NCI-H1694 treated with DMSO at 0.1 percent for 48 hours (cell line): ENCODE measurements at regions not wholly inside any gene's neighbourhood (a gene's known extent, or its start where the extent isn't known, plus 50 kb on each side); places are given as distances from the start of the nearest gene placed in this dataset.

ENCODE experiments used
- DNase-seq: peaks from one replicate; lab custom pipeline; 2025; lab: John Stamatoyannopoulos, UW

DNA sequence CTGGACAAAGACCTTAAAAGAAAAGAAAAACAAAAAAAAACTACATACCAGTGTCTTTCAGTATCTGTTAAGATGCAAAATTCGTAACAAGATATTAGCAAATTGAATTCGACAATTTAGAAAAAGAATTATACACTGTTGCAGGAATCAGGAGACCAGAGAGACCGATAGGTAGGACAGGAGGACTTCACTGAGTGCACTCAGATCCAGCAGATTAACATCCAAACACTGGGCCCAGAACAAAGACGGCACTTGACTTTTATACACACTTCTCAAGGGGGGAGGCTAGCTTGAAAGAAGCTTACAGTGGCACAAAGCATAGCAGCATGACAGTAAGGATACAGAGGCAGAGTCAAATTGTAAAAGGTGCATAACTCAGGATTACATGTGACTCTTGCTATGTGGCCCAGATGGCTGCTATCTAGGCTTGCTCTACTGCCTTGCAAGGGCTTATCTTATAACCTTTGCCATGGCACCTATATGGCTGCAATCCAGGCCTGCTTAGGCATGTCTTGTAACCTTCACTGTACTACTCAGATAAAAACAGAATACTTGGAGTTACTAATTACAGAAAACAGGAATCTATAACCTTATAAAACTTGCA lies 507.3 kb upstream of the LRRTM4 start:
- no peak for DNase-seq

DNA sequence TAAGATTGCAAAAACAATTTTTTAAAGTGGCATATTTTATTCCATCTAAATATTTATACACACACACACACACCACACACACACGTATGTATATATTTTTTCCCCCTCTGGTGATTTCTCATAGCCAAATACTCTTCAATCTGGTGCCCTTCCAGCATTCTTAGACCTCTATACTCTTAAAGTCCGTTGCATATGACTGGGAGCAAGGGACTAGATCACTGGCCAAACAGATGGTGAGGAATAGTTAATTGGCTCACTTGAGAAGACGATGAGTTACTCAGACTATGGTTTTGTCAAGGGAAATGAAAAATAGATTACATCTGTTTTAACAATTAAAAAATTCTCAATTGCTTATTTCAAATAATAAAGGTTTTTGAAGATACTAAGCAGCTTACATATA lies 512.5 kb upstream of the LRRTM4 start:
- no peak for DNase-seq

DNA sequence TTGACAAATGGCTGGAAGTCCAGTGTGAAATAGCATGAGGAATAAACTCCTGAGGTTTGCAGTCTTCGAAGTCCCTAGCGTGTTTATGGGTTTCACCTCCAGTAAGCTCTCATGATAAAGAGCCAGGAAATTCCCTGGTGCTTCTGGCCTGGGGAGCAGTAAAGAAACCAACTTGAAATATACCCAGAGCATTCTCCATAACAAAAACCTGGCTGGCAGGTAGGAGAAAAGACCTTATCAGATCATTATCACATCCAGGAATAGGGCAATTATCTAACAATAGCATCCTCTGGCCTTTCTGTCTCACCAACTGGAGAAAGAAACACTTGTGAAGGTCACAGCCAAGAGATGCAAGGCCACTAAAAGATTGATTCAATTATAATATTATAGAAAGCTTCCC lies 513.6 kb upstream of the LRRTM4 start:
- no peak for DNase-seq

DNA sequence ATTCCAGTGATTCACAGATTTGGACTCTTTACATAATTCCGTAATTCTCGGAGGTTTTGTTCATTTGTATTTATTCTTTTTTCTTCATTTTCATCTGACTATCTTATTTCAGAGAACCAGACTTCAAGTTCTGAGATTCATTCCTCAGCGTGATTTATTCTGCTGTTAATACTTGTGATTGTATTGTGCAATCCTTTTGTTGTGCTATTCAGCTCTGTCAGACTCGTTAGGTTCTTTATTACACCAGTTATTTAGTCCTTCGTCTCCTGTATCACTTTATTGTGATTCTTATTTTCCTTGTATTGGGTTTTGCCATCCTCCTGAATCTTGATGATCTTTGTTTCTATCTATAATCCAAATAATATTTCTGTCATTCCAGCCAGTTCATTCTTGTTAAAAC lies 529.3 kb upstream of the LRRTM4 start:
- DNase-seq: no peak

DNA sequence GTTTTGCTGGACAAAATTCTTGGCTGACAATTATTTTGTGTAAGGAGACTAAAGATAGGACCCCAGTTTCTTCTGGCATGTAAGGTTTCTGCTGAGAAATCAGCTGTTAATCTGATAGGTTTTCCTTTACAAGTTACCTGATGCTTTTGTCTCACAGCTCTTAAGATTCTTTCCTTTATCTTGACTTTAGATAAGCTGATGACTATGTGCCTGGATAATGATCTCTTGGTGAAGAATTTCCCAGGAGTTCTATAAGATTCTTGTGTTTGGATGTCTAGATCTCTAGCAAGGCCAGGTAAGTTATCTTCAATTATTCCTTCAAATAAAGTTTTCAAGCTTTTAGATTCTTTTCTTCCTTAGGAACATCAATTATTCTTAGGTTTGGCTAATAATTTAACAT lies 534.8 kb upstream of the LRRTM4 start:
- no peak for DNase-seq

DNA sequence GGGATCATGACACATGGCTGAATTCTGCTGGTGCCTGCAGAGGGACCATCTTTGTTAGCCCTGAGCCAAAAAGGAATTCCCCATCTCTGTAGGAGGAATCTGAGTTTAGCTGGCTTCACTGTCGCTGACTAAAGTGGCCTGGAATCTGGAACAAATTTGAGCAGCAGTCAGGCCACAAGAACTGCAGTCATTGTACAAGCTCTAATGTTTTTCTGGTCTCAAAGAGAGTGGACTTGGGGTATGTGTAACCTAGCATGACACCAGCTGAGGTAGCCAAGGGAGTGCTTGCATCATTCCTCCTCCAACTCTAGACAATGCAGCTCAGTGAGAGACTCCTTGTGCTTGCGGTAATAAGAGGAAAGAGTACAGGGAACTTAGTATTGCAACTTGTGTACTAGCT lies 539.1 kb upstream of the LRRTM4 start:
- DNase-seq: no peak

DNA sequence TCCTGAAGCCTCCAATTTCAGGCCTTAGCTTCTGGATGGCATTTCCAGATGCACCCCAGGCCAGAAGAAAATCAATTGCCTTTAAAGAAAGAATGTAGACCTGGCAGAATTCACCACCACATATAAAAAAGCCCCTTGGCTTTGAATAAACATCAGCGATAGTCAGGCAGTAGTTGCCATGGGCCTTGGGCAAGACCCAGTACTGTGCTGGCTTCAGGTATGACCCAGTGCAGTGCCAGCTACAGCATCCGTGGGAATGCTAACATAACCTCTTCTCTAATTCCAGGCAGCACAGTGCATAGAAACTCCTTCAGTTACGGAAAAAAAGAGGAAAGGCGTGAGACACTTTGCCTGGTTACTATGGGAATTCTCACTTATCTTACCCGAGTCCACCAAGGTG lies 539.6 kb upstream of the LRRTM4 start:
- no peak for DNase-seq

DNA sequence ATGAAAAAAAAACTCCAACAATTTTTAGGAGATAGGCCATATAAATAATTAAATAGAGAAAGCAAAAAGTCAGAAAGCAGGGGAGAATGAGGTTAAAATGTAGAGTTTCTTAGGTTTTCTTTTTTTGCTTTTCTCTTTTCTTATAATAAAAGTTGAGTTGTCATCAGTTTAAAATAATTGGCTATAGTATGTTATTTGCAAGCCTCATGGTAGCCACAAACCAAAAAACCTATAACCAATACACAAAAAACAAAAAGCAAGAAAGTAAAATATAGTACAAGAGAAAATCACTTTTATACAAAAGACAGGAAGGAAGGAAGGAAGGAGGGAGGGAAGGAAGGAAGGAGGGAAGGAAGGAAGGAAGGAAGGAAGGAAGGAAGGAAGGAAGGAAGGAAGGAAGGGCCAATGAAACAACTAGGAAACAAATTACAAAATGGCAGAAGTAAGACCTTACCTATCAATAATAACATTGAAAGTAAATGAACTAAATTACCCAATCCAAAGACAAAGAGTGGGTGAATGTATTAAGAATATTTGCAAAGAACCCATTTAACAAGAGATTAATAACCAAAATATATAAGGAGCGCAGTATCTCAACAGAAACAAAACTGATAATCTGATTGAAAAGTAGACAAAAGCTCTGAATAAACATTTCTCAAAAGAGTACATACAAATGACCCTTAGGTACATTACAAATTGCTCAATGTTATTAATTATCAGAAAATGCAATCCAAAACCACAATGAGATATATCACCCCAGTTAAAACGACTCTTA lies 541.3 kb upstream of the LRRTM4 start:
- DNase-seq: no peak

DNA sequence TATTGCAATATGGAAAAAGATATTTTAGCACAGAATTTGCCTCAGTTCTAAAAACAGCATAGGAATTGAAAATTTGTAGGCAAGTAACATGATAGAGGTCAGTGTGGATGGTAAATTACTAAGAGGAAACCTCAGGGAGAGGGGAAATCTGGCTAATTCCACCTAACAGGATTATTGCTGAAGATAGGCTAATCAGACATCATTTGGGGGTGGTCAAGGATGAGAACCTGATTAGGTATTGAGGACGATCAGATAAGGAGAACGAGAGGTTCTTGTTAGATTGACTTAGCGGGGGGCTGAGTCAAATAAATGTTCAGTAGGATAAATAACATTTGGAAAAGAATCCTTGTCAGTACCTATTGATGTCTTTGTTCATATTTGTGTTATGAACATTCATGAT lies 543.2 kb upstream of the LRRTM4 start:
- no peak for DNase-seq

DNA sequence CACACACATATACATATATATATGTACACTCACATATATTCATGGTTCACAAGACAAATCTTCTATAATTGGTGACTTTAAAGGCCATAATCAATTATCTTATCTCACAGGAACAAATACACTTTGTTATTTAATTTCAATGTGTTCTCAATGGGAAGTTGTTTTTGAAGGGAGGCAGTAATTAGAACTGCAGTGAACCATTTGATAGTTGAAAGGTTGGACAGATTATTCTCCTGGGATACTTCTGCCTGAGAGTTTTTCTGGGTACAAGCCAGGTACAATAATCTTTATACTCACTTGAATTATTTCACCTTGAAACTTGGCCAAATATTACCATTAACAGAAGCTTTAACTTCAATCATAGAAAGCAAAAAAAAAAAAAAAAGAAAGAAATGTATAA lies 546.6 kb upstream of the LRRTM4 start:
- no peak for DNase-seq

DNA sequence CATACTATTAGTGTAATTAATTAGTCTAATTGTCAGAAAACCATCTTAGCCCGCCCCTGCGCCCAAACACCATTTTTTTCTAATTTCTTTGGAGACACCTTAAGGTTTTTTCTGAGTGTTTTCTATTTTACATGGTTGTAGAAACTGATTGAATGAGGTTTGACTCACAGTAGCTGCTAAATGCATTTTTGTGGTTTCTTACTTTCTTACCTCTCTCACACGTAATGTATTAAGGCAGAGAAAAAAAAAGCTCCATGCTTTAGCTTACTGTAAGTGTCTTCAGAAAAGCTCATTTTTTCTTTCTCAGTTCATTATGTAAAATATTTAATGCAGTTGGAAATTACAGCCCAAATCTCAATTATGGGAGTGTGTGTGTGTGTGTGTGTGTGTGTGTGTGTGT lies 548.5 kb upstream of the LRRTM4 start:
- DNase-seq: no peak

DNA sequence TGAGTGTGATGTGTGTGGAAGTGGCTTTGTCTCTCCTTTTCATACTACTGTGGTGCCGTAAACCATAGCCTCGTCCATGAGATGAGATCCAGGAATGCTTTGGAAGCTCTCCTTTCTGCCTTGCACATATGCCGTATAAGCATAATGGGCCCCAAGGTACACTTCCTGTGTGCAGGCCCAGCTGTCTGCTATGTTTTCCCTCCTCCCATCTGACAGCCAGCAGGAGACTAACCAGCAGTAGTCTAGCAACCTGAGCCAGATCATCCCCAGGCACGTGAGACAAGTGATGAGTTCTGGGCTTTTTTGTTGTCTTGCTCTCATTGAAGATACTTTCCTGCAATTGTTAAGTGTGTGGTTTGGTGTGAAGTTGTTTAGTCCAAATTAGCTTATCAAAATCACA lies 555.5 kb upstream of the LRRTM4 start:
- no peak for DNase-seq

DNA sequence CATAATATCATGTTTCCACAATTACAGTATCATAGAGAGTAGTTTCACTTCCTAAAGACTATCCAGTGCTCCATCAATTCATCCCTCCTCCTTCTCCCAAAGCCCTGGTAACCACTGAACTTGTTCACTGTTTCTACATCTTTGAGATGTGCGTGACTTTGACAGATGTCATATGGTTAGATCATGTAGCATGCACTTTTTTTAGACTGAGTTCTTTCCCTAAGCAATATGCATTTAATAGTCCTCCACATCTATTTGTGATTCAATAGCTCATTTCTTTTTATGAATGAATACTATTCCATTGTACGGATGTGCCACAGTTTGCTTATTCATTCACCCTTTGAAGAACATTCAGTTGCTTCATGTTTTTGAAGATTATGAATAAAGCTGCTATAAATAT lies 560.4 kb upstream of the LRRTM4 start:
- no peak for DNase-seq

DNA sequence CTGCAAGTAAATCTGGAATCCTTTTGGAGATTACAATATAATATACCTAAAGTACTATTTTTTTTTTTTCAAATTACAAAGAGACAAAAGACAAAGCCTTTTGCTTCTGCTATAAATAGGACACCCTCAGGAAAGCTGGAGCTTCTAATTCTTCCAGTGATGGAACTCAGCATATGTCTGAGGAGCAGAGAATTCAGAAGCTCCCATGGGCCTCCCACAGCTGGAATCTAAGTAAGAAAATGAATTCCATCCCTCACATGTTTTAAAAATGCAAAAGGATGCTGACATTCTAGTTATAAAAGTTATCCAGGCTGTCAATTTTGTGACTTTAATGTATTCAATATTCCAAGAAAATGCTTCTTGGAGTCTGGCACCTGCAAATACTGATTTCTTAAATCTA lies 571.3 kb upstream of the LRRTM4 start:
- DNase-seq: no peak

DNA sequence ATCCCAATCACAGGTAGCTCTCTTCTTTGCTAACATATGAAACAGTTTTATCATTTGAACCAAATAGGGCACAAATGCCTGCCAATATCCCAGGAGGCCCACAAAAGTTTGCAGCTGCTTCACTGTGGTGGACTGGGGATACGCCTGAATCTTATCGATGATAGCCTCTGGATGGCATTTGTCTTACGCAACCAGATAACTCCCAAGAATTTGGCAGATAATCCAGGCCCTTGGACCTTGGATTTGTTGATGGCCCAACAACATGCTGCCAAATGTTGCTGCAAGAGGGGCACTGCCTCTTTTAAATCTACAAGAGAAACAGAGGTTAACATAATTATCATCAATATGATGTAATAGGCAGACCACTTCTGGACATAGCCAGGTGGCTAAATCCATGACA lies 587.1 kb upstream of the LRRTM4 start:
- no peak for DNase-seq

DNA sequence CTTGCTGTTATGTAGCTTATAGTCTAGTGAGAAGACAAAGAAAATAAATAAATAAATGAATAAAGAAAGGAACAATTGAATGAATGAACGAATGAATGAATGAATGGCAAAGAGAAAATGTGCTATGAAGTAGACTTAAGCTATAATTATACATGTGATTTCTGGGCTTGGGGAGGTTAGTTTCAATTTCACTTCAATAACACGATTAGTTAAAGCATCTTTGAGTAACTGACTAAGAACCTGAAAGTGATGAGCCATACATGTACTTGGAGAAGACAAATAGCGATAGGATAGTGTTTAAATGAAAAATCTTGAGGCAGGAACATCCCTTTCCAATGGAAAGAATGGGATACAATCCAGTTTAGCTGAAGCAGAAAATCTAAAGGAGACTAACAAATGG lies 593.1 kb upstream of the LRRTM4 start:
- no peak for DNase-seq

DNA sequence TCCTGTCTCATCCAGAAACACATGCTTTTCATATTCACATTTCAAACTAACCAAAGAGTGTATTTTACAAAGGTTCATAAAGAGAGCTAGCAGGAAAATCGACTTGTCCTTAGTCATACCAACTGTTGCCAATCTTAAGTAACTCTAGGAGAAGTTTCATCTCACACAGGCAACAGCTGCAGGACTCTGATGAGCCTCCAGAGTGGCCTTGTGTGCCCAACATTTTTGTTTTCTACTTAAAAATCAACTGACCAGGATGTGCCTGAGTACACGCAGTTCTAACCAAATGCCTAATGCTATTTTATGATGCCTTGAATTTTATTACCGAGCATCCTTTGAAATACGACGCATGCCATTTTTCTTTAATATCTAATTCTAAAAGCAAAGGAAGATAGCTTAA lies 595.9 kb upstream of the LRRTM4 start:
- DNase-seq: no peak

DNA sequence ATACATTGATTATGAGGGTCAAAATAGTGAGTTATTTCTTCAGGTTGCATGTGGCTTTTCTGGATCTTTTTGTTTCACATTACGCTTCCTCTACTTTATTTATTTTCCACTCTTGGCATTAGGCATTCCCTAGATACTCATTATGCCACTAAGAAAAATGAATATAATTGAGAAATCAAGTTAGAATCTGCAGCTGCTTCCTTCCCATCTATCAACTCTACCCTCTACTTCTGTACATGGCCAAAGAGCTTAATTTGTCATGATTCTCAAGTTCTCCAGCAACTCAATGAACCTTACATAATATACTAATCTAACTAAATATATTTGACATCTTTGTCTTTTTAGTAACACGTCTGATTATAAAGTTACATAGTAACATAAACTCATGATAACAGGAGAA lies 598.1 kb upstream of the LRRTM4 start:
- DNase-seq: no peak

DNA sequence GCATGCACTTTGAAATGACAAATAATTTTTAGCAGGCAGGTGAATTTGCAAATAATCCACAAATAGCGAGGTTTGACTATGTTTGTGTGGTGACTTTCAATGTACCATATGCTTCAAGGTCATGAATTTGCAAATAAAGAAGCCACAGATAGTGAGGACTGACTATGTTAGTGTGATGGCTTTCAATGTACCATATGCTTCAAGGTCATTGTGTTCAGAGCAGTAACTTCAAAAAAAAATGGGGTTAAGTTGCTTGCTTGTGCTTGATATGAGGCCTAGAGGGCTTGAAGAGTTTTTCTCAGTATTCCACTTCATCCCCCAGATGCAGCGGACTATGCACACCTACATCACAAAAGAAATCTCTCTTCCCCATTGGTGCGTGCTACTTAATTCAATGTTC lies 602.9 kb upstream of the LRRTM4 start:
- no peak for DNase-seq

DNA sequence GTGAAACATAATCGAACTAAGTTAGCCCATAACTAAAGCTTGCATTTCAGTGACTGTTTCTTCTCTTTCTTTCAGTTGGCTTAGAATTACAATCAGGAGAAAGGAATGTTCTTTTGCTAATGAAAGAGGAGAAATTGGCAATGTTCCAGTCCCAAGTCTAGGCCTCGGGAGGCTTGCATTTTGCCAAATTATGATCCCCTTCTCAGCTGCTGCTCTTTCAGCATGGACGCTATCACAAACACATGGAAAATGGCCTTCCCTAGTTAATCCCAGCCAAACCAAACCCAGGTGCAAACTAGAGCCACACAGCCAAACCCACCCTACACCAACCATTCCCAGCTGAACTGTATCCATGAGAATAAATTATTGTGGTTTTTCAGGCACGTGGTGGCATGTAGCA lies 605.2 kb upstream of the LRRTM4 start:
- DNase-seq: no peak

DNA sequence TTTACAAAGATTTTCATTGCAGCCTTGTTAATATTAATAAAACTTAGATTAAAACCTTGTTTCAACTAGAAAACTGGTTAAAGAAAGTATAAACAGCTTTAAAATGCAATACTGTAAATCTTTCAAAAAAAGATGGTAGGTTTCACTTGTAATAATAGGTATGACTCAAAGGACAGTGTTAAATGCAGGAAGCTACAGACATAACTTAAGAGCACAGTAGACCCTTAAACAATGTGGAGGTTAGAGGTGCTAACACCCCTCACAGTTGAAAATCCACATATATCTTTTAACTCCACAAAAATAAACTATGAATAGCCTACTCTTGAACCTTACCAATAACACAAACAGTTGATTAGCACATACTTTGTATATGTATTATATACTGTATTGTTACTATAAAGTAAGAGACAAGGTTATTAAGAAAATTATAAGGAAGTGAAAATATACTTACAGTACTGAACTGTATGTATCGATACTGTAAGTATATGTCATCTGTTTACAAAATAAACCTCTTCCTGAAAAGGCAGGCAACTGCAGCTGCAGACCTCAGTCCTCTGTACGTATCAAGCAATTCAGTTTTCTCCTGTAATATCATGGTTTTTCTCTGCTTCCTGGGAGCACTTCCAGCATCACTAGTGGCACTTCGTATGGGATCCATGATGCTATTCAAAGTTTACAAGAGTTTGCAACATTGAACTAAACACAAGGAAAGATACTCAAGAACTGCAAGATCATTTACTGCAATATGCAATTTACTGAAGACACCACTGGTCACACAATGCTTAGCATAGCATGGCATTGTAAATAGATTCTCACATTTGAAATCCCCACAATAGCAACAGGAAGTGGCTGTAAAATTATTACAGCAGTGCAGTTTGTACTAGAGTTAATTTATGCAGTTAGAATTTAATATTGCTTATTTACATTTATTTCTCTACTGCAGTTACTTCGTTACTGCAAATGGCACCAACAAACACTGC lies 610.5 kb upstream of the LRRTM4 start:
- DNase-seq: no peak

DNA sequence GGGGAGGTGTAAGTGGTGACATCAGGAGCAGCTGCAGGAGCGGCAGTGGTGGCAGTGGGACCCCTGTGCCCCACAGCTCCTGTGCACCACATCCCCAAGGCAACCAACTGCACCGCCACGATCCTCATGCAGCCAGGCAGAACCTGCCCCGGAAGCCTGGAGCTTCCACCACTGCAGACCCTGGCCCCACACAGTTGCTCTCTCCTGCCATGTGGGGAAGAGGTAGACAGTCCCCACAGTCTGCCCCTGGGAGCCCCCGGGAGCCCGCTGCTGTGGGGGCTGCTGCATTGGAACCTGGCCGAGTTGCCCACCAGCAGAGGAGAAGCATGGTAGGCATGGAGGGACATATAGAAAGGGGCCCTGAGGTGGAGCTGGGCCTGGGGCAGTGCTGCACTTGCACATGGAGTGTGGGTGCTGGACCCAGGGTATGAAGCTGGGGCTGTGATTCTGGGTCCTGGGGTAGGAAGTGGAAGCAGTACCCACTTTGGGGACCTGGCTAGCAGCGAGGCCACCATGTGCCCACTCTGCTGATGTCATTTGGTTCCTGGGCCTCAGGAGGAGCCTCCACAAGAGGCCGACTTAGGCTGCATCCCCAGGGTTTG lies 623.3 kb upstream of the LRRTM4 start:
- DNase-seq: no peak
